Effector memory CD4-positive, alpha-beta T cell (primary cell): ENCODE measurements at regions not wholly inside any gene's neighbourhood (a gene's known extent, or its start where the extent isn't known, plus 50 kb on each side); places are given as distances from the start of the nearest gene placed in this dataset.

Experiments used
- DNase-seq, 3 donors: peaks; one replicate each; pipeline ENCODE4 v3.0.0-alpha.2; 2020
- H3K27ac ChIP-seq: 2 replicates; pipeline ENCODE4 v1.7.0; 2013; ENCODE audit warnings: mild to moderate bottlenecking, low read length, moderate library complexity; ENCODE audit not compliant: insufficient read depth, poor library complexity, severe bottlenecking
- H3K27me3 ChIP-seq: replicated peaks from 2 replicates; pipeline ENCODE4 v1.7.0; 2013; ENCODE audit warnings: mild to moderate bottlenecking, low read length; ENCODE audit not compliant: insufficient read depth, control insufficient read depth, poor library complexity, severe bottlenecking
- H3K36me3 ChIP-seq: 2 replicates; pipeline ENCODE4 v1.7.0; 2013; ENCODE audit warnings: mild to moderate bottlenecking, low read length, moderate library complexity; ENCODE audit not compliant: control insufficient read depth, insufficient read depth
- H3K4me1 ChIP-seq: 2 replicates; pipeline ENCODE4 v1.7.0; 2013; ENCODE audit warnings: low read length, mild to moderate bottlenecking; ENCODE audit not compliant: control insufficient read depth, insufficient read depth, poor library complexity, severe bottlenecking
- H3K4me3 ChIP-seq: 2 replicates; pipeline ENCODE4 v1.7.0; 2013; ENCODE audit warnings: low read length, low read depth, mild to moderate bottlenecking; ENCODE audit not compliant: insufficient read depth, poor library complexity, severe bottlenecking
- H3K9me3 ChIP-seq: 2 replicates; pipeline ENCODE4 v1.7.0; 2013; ENCODE audit warnings: mild to moderate bottlenecking, low read length, moderate library complexity; ENCODE audit not compliant: control insufficient read depth

DNA sequence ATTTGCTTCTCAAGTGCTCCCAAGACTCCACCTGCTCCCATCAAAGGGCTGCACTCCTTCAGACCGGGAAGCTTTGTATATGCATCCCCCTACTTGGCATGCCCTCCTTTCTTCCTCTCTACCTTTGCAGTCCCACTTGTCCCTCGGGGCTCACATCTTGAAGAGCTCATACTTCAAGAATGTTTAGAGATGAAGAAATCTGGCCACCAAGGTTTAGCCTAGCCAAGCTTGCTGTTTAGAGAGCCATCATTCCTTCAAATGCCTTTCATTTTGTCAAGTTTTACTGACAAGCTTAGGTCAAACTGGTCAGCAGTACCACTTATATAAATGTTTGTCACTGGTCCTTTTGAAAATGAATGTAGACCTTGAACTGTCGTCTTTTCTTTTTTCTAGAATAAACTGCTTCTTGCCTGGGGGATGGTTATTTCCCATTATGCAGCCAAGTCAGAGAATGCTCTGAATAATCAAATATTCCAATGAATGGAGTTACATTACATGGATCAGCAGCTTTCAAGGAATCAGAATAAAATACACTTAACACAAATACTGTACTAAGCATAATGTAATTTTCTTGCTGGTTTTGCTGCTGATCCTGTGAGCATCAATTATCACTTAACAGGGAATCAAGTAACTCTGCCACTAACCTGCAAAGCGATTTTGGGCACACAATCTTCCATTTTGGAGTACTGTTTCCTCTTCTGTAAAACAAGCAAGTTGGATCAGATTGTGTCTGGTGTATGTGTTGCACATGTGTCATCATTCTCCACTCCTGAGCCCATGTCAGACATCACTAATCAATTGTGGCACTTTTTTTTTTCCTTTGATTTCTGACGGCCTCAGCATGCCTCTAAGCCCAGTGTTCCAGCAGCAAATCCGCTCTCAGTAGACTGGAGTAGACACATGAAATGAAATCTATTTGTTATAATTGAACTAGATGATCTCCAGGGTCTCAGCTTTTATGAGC lies 357.9 kb downstream of the PTEN start:
- Histone ChIP-seq H3K4me3 (no peak overlapping the region), H3K9me3 (no peaks in the 10 kb centered on the region), H3K4me1 (no peaks in the 10 kb centered on the region), H3K27ac (no peak overlapping the region), H3K27me3 (no peaks in the 10 kb centered on the region), H3K36me3 (no peaks in the 10 kb centered on the region)
- DNase-seq = no peak

DNA sequence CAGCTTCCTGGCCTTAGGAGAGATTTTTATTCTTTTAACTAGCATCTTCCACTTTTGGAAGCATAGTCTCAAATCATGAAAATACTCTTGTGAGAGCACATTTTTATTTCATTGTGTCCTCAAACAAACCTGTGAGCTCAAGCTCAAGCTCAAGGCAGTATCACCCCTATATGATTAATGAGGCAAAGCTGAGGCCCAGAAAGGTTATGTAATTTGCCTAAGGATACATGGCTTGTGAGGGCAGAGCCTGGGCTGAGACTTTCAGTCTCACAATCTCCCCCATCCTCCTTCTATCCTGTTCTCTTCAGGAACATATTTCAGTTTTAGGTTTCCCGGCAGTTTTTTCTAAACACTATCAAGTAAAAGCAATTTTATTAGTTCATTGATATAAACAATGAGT lies 359.5 kb downstream of the PTEN start:
- no peak for DNase-seq
- no peaks in the 10 kb centered on the region for H3K4me1 ChIP-seq

More for the DNA sequence above, 359.5 kb downstream of the PTEN start:
- Histone ChIP-seq H3K36me3 (no peaks in the 10 kb centered on the region), H3K9me3 (no peaks in the 10 kb centered on the region), H3K4me3 (no peak overlapping the region), H3K27ac (no peak overlapping the region), H3K27me3 (no peaks in the 10 kb centered on the region)
